PC-9 (cell line): ENCODE measurements at regions not wholly inside any gene's neighbourhood (a gene's known extent, or its start where the extent isn't known, plus 50 kb on each side); places are given as distances from the start of the nearest gene placed in this dataset.

Experiments used
- EZH2 ChIP-seq: fragments of 200-600 bp; sonication (generic); IDR thresholded peaks from 2 replicates; pipeline ENCODE4 v1.8.0; 2017; ENCODE audit warnings: antibody characterized with exemption, low read depth
- TF ChIP-seq, protein P1 (sequence below): fragments of 200-600 bp; sonication (generic); conservative IDR thresholded peaks from 2 replicates; pipeline ENCODE4 v1.6.1; 2017; ENCODE audit warnings: mixed run types, antibody characterized with exemption, mild to moderate bottlenecking, moderate library complexity

DNA sequence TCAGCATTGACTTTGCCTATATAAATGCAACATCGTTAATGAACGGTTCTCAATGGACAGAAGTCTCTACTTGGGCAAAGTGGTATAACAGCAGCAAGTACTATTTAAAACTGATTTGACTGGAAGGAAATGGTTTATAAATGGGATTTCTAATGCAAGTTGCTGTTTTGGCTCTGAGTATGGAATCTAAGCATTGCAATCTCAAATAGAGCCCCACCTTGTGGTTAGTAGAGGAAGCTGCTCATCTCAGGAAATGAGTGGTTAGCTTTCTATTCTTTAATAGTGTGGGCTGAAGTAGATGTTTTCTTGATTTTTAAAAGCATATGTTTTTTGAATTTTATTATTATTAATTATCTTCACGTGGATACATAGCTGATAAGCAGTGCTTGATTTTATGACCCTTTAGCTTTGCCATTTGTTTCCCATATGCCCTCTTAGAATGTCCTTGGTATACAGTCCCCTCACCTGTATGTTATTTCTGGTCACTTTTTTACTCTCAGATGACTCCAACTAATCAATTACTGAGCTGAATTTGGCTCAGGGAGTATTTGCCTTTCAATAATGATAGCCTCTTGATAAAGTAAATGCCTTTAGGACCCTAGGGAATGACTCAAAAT, 67.1 kb downstream of the OXSM start:
- TF ChIP-seq, protein P1, sequence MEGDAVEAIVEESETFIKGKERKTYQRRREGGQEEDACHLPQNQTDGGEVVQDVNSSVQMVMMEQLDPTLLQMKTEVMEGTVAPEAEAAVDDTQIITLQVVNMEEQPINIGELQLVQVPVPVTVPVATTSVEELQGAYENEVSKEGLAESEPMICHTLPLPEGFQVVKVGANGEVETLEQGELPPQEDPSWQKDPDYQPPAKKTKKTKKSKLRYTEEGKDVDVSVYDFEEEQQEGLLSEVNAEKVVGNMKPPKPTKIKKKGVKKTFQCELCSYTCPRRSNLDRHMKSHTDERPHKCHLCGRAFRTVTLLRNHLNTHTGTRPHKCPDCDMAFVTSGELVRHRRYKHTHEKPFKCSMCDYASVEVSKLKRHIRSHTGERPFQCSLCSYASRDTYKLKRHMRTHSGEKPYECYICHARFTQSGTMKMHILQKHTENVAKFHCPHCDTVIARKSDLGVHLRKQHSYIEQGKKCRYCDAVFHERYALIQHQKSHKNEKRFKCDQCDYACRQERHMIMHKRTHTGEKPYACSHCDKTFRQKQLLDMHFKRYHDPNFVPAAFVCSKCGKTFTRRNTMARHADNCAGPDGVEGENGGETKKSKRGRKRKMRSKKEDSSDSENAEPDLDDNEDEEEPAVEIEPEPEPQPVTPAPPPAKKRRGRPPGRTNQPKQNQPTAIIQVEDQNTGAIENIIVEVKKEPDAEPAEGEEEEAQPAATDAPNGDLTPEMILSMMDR = peak; percentile 70
- TF ChIP-seq EZH2 = no peak
